Cardiac fibroblast (primary cell): ENCODE measurements at regions not wholly inside any gene's neighbourhood (a gene's known extent, or its start where the extent isn't known, plus 50 kb on each side); places are given as distances from the start of the nearest gene placed in this dataset.

ENCODE experiments used
- DNase-seq, 2 donors: peaks; one replicate each; pipeline versions ENCODE4 v3.0.0 to v3.0.0-alpha.2; 2010; ENCODE audit warnings: low read depth in 2 of 2
- H3K4me3 ChIP-seq, 2 donors: replicated peaks in 1 of 2; 1 replicate in 1 of 2; 2 replicates in 1 of 2; pipeline ENCODE4 v1.5.1; 2011; ENCODE audit warnings: low read depth in 2 of 2, low read length in 2 of 2, mild to moderate bottlenecking in 2 of 2, moderate library complexity in 1 of 2
- TF ChIP-seq, protein P1 (sequence below): IDR thresholded peaks from one replicate; pipeline ENCODE4 v1.5.1; 2011; ENCODE audit warnings: low read depth, mild to moderate bottlenecking, low read length, inconsistent platforms

DNA sequence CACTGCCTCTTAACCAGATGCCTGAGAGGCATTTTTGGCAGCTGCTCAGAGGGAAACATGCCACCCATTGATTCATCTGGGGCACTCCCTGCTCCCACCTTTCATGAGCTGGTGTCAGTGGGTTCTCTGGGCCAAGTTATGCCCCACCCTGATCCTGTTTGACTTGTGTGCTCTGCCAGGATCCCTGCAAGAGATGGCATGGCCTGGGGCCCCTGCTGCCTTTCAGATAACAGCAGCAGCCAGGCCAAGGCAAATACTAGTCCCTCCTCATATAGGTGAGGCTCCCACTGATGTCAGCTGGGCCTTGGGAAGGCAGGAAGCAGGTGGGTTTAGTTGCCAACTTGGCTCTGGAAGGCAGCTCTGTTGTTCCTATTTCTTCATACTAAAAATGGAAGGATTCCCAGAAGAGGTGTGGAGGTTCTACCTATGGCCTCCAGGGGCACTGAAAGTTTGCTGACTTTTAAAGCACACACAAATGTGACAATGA is 192.9 kb upstream of the RBPJ start:
- no peak for DNase-seq
- TF ChIP-seq, protein P1, sequence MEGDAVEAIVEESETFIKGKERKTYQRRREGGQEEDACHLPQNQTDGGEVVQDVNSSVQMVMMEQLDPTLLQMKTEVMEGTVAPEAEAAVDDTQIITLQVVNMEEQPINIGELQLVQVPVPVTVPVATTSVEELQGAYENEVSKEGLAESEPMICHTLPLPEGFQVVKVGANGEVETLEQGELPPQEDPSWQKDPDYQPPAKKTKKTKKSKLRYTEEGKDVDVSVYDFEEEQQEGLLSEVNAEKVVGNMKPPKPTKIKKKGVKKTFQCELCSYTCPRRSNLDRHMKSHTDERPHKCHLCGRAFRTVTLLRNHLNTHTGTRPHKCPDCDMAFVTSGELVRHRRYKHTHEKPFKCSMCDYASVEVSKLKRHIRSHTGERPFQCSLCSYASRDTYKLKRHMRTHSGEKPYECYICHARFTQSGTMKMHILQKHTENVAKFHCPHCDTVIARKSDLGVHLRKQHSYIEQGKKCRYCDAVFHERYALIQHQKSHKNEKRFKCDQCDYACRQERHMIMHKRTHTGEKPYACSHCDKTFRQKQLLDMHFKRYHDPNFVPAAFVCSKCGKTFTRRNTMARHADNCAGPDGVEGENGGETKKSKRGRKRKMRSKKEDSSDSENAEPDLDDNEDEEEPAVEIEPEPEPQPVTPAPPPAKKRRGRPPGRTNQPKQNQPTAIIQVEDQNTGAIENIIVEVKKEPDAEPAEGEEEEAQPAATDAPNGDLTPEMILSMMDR, result no peak
- no peak overlapping the region for H3K4me3 ChIP-seq

DNA sequence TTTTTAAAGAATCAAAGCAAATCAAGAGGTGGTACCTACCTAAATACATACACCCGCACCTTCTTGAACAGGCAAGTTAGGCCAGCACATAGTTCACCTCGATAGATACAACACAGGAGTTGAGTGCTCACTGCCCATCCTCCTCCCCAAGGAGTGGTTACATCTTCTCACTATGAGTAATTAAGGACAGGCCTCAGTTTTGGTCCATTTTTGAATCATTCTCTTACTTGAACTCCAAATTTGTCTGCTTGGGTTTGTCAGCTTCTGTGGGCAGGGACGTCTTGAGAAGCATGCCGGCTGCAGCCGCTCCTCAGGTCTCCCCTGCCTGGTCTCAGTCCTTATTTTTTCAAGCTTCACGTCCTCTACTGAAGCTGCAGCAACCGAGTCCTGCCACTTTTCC is 190.6 kb upstream of the RBPJ start:
- DNase-seq, result no peak
- TF ChIP-seq, protein P1, result no peak
- no peak overlapping the region for H3K4me3 ChIP-seq

DNA sequence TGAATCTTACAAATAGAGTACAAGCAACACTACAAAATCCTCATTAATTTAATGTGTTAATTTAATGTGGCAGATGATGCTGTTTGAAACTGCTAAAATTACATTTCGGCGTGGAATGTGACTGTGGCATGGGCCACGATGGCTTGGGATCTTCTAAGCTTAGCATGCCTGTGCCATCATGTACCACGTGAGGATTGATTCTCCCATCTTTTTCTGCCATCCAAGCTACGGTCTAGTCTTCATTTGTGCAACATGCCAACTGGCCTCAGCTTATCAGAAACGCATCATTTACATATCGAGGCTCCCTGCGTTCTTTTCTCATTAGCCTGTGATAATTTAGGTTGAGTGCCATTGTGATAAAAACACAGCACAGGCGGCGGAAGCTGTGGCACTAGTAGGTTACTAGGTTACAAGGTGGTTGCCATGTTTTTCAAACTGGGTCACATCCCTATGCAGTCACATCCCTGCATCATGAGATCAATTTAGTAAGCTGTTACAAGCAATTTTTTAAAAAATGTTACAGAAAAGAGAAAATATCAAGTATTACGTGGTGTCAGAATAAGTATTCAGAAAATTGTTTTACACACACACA is 189.9 kb upstream of the RBPJ start:
- no peak overlapping the region for H3K4me3 ChIP-seq
- no peak for DNase-seq
- TF ChIP-seq, protein P1, result no peak

DNA sequence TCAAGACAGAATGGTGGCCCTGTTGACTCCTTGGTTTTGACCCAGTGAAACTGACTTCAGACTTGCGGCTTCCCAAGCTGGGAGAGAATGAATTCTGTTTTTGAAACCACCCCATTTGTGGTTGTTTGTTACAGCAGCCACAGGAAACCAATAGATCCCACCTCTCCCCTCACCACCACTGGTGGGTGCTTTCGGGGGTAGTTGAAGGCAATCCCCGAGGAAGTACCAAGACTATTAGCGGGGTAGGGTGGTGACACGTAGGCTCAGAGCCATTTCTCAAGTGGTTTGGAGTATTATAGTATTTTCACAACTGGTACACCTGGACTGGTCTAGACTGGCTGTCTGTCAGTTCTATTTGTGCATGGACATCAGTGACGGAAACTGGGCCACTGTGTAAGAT is 189.1 kb upstream of the RBPJ start:
- TF ChIP-seq, protein P1, result no peak
- DNase-seq, result no peak
- H3K4me3 ChIP-seq, result no peak overlapping the region

DNA sequence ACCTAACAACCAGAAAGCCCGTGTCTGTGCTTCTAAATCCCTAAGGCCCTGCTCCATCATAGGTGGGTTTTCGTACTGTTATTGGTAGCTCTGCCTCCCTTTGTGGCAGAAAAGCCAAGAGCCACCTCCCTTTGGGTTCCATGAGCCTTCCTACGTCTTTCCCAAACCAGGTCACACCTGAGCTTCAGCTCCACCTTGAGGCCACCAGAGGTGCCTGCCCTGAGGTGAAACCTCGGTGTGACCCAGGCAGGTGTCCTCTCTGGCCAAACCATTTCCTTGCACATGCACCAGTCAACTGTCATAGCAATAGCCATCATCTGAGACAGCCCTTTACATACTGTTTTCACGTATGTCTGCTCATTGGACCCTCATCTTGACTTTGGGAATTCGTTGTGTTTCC is 188.0 kb upstream of the RBPJ start:
- no peak for DNase-seq
- no peak overlapping the region for H3K4me3 ChIP-seq
- TF ChIP-seq, protein P1, result no peak

DNA sequence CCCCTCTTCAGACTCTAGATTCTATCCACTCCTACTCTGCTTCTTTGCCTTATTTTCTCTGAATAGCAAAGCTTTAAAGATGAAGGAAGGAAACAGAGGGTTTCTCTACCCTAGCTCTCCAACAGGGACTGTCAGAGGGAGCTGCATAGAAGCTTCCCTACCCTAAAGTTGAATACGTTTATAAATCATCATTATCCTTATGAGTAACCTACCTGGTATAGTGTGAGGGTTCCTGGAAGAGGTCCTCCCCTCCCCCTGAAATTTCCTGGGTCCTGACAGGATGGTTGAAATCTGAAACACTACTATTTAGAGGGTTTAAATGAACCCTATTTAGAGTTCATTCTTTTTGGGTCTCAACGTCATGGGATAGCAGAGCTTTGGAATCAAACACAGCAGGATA is 187.0 kb upstream of the RBPJ start:
- no peak overlapping the region for H3K4me3 ChIP-seq
- TF ChIP-seq, protein P1, result no peak
- DNase-seq, result no peak

DNA sequence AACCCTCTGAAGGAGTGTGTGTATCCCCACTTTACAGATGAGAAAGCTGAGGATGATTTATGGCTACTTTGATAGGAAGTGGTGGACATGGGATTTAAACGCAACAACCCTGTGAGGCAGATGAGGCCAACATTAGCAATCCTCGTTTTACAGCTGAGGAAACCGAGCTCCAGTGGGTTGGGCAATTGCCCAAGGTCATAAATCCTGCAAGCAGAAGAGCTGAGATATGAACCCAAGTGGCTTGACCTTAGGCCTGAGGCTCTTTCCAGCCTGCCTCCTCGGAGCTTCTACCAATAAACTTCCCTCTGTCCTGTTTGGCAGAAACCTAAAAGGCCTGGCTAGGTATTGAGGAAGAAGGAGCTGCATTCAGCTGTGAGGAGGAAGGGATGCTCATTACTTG is 185.5 kb upstream of the RBPJ start:
- TF ChIP-seq, protein P1, result no peak
- no peak for DNase-seq
- H3K4me3 ChIP-seq, result no peak overlapping the region
